Bronchial epithelial cell (primary cell): ENCODE measurements at regions not wholly inside any gene's neighbourhood (a gene's known extent, or its start where the extent isn't known, plus 50 kb on each side); places are given as distances from the start of the nearest gene placed in this dataset.
A peak's percentile ranks its signal among the peaks of the same experiment; 100 is the strongest.

Experiments
- DNase-seq: peaks from one replicate; pipeline ENCODE4 v3.0.0-alpha.2; 2010; ENCODE audit warnings: low read depth
- FAIRE-seq: peaks from 2 replicates; lab custom pipeline; 2011; peaks lifted over from hg19 to GRCh38; lab: Jason Lieb, UNC
- H3K27me3 ChIP-seq: 2 replicates; pipeline ENCODE4 v1.5.1; 2011; ENCODE audit warnings: low read length; ENCODE audit not compliant: control insufficient read depth, insufficient read depth
- H3K36me3 ChIP-seq: 2 replicates; pipeline ENCODE4 v1.5.1; 2011; ENCODE audit warnings: low read length; ENCODE audit not compliant: control insufficient read depth, insufficient read depth
- H3K4me3 ChIP-seq: 2 replicates; pipeline ENCODE4 v1.5.1; 2011; ENCODE audit warnings: mild to moderate bottlenecking, low read depth, low read length, control low read depth
- CTCF ChIP-seq: IDR thresholded peaks from 2 replicates; pipeline ENCODE4 v1.5.1; 2011; ENCODE audit warnings: mild to moderate bottlenecking, moderate library complexity, low read length, control low read depth, inconsistent platforms; ENCODE audit not compliant: insufficient read depth, severe bottlenecking

- TF ChIP-seq CTCF = no peak
- Histone ChIP-seq H3K27me3 (peaks cover 2% of the 10 kb centered on the region), H3K36me3 (no peaks in the 10 kb centered on the region), H3K4me3 (no peak overlapping the region)
- DNase-seq = peak; percentile 66
- FAIRE-seq = no peak
Observed at GRCh38 chr9:90107040-90107725, 502.4 kb downstream of the GADD45G start.

GRCh38 chr9:90107726-90108655 lies 503.2 kb downstream of the GADD45G start:
- peaks cover 2% of the 10 kb centered on the region for H3K27me3 ChIP-seq
- no peaks in the 10 kb centered on the region for H3K36me3 ChIP-seq
- DNase-seq (no peak), FAIRE-seq (no peak)
- no peak for TF ChIP-seq CTCF
- H3K4me3 ChIP-seq = no peak overlapping the region

DNA sequence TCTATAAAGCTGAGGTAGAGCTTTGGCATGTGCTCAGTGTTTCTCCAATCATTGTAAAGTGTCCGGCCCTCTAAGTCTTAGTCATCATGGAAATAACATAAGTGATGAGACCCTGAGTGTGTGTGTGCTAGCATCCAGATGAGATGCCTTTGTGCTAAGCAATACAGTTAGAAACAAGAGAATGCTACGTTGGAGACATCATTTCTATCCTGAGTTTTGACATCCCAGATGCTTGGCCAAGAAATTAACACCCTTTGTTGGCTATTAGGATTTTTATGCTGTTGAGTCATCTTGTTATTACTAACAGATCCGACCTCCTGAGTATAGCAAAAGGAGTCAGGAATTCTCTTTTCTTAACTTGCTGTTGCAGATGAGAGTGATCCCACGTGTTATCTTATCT lies 508.0 kb downstream of the GADD45G start:
- Histone ChIP-seq H3K36me3 (no peaks in the 10 kb centered on the region), H3K4me3 (no peak overlapping the region), H3K27me3 (no peaks in the 10 kb centered on the region)
- TF ChIP-seq CTCF = no peak
- peak; percentile 27 for DNase-seq
- no peak for FAIRE-seq

GRCh38 chr9:90114641-90115425 lies 510.0 kb downstream of the GADD45G start:
- no peak for FAIRE-seq
- peak; percentile 88 for DNase-seq
- H3K36me3 ChIP-seq = no peaks in the 10 kb centered on the region

More at GRCh38 chr9:90114641-90115425, 510.0 kb downstream of the GADD45G start:
- H3K4me3 ChIP-seq = no peak overlapping the region
- H3K27me3 ChIP-seq = no peaks in the 10 kb centered on the region
- TF ChIP-seq CTCF = no peak
